ENCODE measurements at regions not wholly inside any gene's neighbourhood (a gene's known extent, or its start where the extent isn't known, plus 50 kb on each side); places are given as distances from the start of the nearest gene placed in this dataset.

DNA sequence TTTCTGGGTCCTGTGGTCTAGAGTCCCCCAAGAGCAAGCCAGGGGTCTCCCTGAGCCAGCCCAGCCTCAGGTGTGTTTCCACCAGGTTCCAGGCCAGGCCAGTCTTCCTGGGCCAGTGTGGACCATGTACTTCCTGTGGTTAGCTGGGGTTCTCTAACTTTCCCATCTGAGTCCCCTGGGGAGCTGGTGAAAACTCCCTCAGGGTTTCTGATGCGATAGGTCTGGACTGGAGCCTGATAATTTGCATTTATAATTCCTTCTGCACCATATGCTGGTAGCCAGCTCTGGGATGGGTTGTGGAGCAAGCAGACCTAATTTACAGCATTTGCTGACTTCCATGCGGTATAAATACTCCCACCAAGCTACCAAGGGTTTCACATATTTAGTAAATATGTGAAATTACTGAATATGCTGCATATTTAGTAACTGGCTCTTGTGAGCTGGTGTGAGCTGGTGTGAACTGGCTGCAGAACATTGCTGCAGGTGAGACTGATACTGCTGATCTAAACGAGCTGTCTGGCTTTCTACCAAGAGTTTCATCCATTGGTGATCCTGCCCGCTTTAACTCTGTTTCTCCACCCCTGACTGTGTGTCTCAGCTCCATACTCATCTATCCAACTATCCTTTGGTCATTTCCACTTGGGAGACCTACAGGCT lies 62.6 kb downstream of the RIN2 start:
- TF ChIP-seq CREB1 (CRISPR knock-in tag; IDR thresholded peaks at IDR 0.05; ENCODE audit: low read depth) (no peak), EZH2 (IDR thresholded peaks at IDR 0.05; ENCODE audit: low read depth, unreplicated experiment) (no peak)
- TF ChIP-seq, protein P1, sequence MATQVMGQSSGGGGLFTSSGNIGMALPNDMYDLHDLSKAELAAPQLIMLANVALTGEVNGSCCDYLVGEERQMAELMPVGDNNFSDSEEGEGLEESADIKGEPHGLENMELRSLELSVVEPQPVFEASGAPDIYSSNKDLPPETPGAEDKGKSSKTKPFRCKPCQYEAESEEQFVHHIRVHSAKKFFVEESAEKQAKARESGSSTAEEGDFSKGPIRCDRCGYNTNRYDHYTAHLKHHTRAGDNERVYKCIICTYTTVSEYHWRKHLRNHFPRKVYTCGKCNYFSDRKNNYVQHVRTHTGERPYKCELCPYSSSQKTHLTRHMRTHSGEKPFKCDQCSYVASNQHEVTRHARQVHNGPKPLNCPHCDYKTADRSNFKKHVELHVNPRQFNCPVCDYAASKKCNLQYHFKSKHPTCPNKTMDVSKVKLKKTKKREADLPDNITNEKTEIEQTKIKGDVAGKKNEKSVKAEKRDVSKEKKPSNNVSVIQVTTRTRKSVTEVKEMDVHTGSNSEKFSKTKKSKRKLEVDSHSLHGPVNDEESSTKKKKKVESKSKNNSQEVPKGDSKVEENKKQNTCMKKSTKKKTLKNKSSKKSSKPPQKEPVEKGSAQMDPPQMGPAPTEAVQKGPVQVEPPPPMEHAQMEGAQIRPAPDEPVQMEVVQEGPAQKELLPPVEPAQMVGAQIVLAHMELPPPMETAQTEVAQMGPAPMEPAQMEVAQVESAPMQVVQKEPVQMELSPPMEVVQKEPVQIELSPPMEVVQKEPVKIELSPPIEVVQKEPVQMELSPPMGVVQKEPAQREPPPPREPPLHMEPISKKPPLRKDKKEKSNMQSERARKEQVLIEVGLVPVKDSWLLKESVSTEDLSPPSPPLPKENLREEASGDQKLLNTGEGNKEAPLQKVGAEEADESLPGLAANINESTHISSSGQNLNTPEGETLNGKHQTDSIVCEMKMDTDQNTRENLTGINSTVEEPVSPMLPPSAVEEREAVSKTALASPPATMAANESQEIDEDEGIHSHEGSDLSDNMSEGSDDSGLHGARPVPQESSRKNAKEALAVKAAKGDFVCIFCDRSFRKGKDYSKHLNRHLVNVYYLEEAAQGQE (IDR thresholded peaks at IDR 0.05; ENCODE audit: unreplicated experiment) = no peak

Data from GM23338 (cell line).